Common myeloid progenitor, CD34-positive (primary cell): ENCODE measurements at regions not wholly inside any gene's neighbourhood (a gene's known extent, or its start where the extent isn't known, plus 50 kb on each side); places are given as distances from the start of the nearest gene placed in this dataset.

Experiments used
- CTCF ChIA-PET: fragments of 350-600 bp; sonication (Branson Sonifier 250); formaldehyde crosslinking; loops from one replicate; lab custom pipeline; 2021; ENCODE audit warnings: antibody characterized with exemption; lab: Charles Lee
- POLR2A ChIA-PET: fragments of 350-600 bp; sonication (Branson Sonifier 250); formaldehyde crosslinking; loops from one replicate; lab custom pipeline; 2021; ENCODE audit warnings: antibody characterized with exemption; lab: Charles Lee
- DNase-seq, 3 donors: peaks; one replicate each; pipeline versions ENCODE4 v3.0.0 to v3.0.0-alpha.2; 2013
- H3K27ac ChIP-seq, 2 experiments: 1 replicate in 1 of 2; 2 replicates in 1 of 2; pipeline ENCODE4 v1.7.0; 2013; ENCODE audit warnings: inconsistent platforms in 2 of 2, low read length in 2 of 2, mild to moderate bottlenecking in 2 of 2, low read depth in 1 of 2, moderate library complexity in 1 of 2; ENCODE audit not compliant: severe bottlenecking in 2 of 2, insufficient read depth in 1 of 2, poor library complexity in 1 of 2
- H3K27me3 ChIP-seq, 5 experiments: replicated peaks in 2 of 5; 1 replicate in 3 of 5; 2 replicates in 2 of 5; pipeline versions ENCODE4 v1.6.1 to v1.7.0; 2013; ENCODE audit warnings: low read length in 4 of 5, mild to moderate bottlenecking in 2 of 5, moderate library complexity in 2 of 5, inconsistent platforms in 1 of 5; ENCODE audit not compliant: insufficient read depth in 5 of 5, control insufficient read depth in 4 of 5
- H3K36me3 ChIP-seq, 4 experiments: 1 replicate in 2 of 4; 2 replicates in 2 of 4; pipeline versions ENCODE4 v1.6.1 to v1.7.0; 2013; ENCODE audit warnings: low read length in 3 of 4, control low read depth in 1 of 4, mild to moderate bottlenecking in 1 of 4; ENCODE audit not compliant: control insufficient read depth in 4 of 4, insufficient read depth in 4 of 4
- H3K4me1 ChIP-seq, 4 experiments: 1 replicate in 3 of 4; 2 replicates in 1 of 4; pipeline versions ENCODE4 v1.6.1 to v1.7.1; 2013; ENCODE audit warnings: low read length in 3 of 4, mild to moderate bottlenecking in 3 of 4, control low read depth in 1 of 4, inconsistent platforms in 1 of 4, moderate library complexity in 1 of 4; ENCODE audit not compliant: control insufficient read depth in 4 of 4, insufficient read depth in 4 of 4; ENCODE audit errors: control extremely low read depth in 1 of 4
- H3K4me3 ChIP-seq, 7 experiments: 1 replicate in 4 of 7; 2 replicates in 3 of 7; pipeline versions ENCODE4 v1.5.1 to v1.7.0; 2013; ENCODE audit warnings: mild to moderate bottlenecking in 7 of 7, low read length in 6 of 7, moderate library complexity in 6 of 7, inconsistent platforms in 2 of 7, low read depth in 2 of 7, control low read depth in 1 of 7; ENCODE audit not compliant: insufficient read depth in 4 of 7, control insufficient read depth in 1 of 7; ENCODE audit errors: extremely low read depth in 1 of 7
- H3K9me3 ChIP-seq, 5 experiments: 1 replicate in 4 of 5; 2 replicates in 1 of 5; pipeline versions ENCODE4 v1.6.1 to v1.7.1; 2013; ENCODE audit warnings: low read length in 4 of 5, mild to moderate bottlenecking in 2 of 5, inconsistent platforms in 1 of 5, low read depth in 1 of 5, moderate library complexity in 1 of 5; ENCODE audit not compliant: control insufficient read depth in 4 of 5, insufficient read depth in 2 of 5; ENCODE audit errors: control extremely low read depth in 1 of 5
- WGBS: methylation state at CpG from one replicate; pipeline ENCODE4 v1.1.5; 2013; ENCODE audit not compliant: insufficient coverage; 5-methylcytosine and 5-hydroxymethylcytosine counted together

DNA sequence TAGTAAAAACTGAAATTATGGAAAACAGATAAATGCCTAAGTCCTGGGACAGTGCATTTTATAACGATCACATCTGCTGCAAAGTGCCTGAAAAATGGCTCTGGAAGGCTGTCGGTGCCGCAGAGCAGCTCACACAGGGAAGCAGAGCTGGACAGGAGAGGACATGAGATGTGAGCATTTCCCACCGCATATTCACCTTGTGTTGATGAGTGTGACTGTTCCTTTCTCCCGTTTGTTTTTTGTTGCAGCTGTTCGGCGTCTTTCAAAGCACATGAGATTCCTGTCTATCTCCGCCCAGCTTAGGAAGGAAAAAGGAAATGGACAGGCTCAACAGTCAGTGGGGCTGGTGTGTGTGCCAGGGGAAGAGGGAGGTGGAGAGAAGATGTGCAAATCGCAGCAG lies 164.9 kb upstream of the SEMA6A start:
- H3K9me3 ChIP-seq = peaks cover 0 to 5% (median 0%) of the 10 kb centered on the region in 5 experiments
- DNase-seq = no peak
- no peaks in the 10 kb centered on the region for H3K36me3 ChIP-seq
- H3K27me3 ChIP-seq = no peaks in the 10 kb centered on the region
- CTCF ChIA-PET = no interaction called here
- H3K4me3 ChIP-seq = no peak overlapping the region
- no peak overlapping the region for H3K27ac ChIP-seq
- WGBS = 84% methylated on average over 8 of the region's 9 CpGs
- H3K4me1 ChIP-seq = peaks cover 0 to 7% (median 2%) of the 10 kb centered on the region in 4 experiments
- POLR2A ChIA-PET = no interaction called here

DNA sequence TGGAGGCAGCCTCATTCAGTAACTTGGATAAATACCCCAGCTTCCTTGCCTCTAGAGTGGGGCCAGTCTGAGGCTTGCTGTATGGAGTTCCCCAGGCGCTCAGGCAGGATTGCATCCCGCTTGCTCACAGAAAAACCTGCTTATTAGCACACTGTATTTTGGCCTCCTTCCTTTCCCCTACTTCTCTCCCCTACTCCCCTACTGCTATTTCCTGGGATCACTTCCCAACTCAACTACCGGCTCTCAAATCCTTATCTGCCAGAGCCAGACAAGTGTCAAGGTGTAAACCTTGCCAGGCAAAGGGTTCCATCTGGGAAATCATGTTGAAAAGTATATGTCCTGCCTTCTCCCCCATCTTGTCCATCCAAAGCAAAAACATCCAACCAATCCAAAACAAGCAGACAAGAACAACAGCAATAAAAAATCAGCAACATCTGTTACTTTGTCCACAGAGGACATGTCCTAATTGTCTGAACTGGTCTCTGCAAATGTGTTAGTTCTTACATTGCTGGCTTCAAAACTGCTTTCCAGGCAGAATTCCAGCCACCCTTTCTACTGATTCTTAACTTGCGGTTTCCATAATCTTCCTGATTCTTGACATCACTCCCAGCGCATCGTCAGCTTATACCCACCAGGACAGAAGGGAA lies 164.1 kb upstream of the SEMA6A start:
- DNase-seq = no peak
- Histone ChIP-seq H3K27ac (no peak overlapping the region), H3K4me1 (peaks cover 0 to 7% (median 2%) of the 10 kb centered on the region in 4 experiments), H3K9me3 (peaks cover 0 to 4% (median 0%) of the 10 kb centered on the region in 5 experiments), H3K36me3 (no peaks in the 10 kb centered on the region), H3K4me3 (no peak overlapping the region), H3K27me3 (no peaks in the 10 kb centered on the region)
- POLR2A ChIA-PET = no interaction called here
- 84% methylated on average over 3 of the region's 6 CpGs for WGBS
- CTCF ChIA-PET = interaction anchor here (0.6 kb wide), 1 partner anchor 237 kb away, joined by 3 read pairs; no protein-coding TSS in a partner anchor

- 41% methylated on average over 5 of the region's 5 CpGs for WGBS
- H3K27ac ChIP-seq = no peak overlapping the region
- peak in 2 of 3 donors; percentile 4 to 15 for DNase-seq
- H3K36me3 ChIP-seq = no peaks in the 10 kb centered on the region
- H3K27me3 ChIP-seq = no peaks in the 10 kb centered on the region
- peaks cover 0 to 7% (median 2%) of the 10 kb centered on the region in 4 experiments for H3K4me1 ChIP-seq
- POLR2A ChIA-PET = no interaction called here
- H3K4me3 ChIP-seq = no peak overlapping the region
- CTCF ChIA-PET = interaction anchor here (0.6 kb wide), 1 partner anchor 236 kb away, joined by 3 read pairs; no protein-coding TSS in a partner anchor
- H3K9me3 ChIP-seq = no peaks in the 10 kb centered on the region
Observed at GRCh38 chr5:116738239-116738614, 163.6 kb upstream of the SEMA6A start.

GRCh38 chr5:116736671-116737070 lies 162.0 kb upstream of the SEMA6A start:
- no peaks in the 10 kb centered on the region for H3K9me3 ChIP-seq
- no peak overlapping the region for H3K4me3 ChIP-seq
- POLR2A ChIA-PET = no interaction called here
- CTCF ChIA-PET = no interaction called here
- no peak for DNase-seq
- peaks cover 0 to 7% (median 2%) of the 10 kb centered on the region in 4 experiments for H3K4me1 ChIP-seq
- no peak overlapping the region for H3K27ac ChIP-seq
- H3K27me3 ChIP-seq = no peaks in the 10 kb centered on the region
- no peaks in the 10 kb centered on the region for H3K36me3 ChIP-seq

GRCh38 chr5:116733991-116734975 lies 159.7 kb upstream of the SEMA6A start:
- WGBS = 97% methylated on average over 9 of the region's 11 CpGs
- no peak overlapping the region for H3K4me3 ChIP-seq
- no peaks in the 10 kb centered on the region for H3K27me3 ChIP-seq
- peaks cover 0 to 7% (median 2%) of the 10 kb centered on the region in 4 experiments for H3K4me1 ChIP-seq
- no peaks in the 10 kb centered on the region for H3K36me3 ChIP-seq
- ChIA-PET POLR2A (no interaction called here), CTCF (no interaction called here)
- H3K27ac ChIP-seq = no peak overlapping the region
- H3K9me3 ChIP-seq = no peaks in the 10 kb centered on the region
- DNase-seq = no peak

GRCh38 chr5:116732591-116732990 lies 158.0 kb upstream of the SEMA6A start:
- H3K27me3 ChIP-seq = no peaks in the 10 kb centered on the region
- H3K4me3 ChIP-seq = no peak overlapping the region
- CTCF ChIA-PET = no interaction called here
- no peaks in the 10 kb centered on the region for H3K9me3 ChIP-seq
- 100% methylated on average over 1 of the region's 2 CpGs for WGBS
- H3K27ac ChIP-seq = no peak overlapping the region
- DNase-seq = no peak
- POLR2A ChIA-PET = no interaction called here
- H3K36me3 ChIP-seq = no peaks in the 10 kb centered on the region
- H3K4me1 ChIP-seq = no peaks in the 10 kb centered on the region

DNA sequence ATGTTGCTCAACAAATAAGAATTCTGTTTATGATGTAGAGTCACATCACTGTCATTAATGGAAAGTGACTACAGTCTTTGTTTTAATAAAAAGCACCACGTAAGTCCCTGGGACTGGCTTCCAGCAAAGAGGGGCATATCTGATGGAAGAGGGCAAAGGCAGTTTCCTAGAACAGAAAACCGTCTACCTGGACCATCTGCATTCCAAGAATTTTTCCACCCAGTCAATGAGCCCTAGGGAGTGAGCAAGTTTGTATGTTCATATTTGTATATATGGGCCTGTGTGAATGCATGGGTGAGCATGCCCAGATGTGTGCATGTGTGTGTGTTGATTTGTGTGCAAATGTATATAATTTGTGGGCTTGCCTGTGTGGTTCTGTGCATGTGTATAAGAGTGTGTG lies 156.8 kb upstream of the SEMA6A start:
- Histone ChIP-seq H3K27me3 (no peaks in the 10 kb centered on the region), H3K4me1 (no peaks in the 10 kb centered on the region), H3K36me3 (no peaks in the 10 kb centered on the region), H3K4me3 (no peak overlapping the region), H3K27ac (no peak overlapping the region), H3K9me3 (no peaks in the 10 kb centered on the region)
- ChIA-PET CTCF (no interaction called here), POLR2A (no interaction called here)
- WGBS = 75% methylated on average over 1 of the region's 2 CpGs
- no peak for DNase-seq
